Left lung (tissue), 4 donors: ENCODE measurements at regions not wholly inside any gene's neighbourhood (a gene's known extent, or its start where the extent isn't known, plus 50 kb on each side); places are given as distances from the start of the nearest gene placed in this dataset.
A peak's percentile ranks its signal among the peaks of the same experiment; 100 is the strongest.

Experiments used
- ATAC-seq: fragments of 200-7000 bp; cut with Tn5 transposase; one replicate; pipeline ENCODE4 v1.9.1; 2020; ENCODE audit warnings: moderate library complexity
- DNase-seq, 4 donors: peaks; one replicate each; pipeline ENCODE4 v3.0.0-alpha.2; 2013 to 2020
- H3K27ac ChIP-seq, 2 donors: fragments of 200-600 bp; sonication (generic) in 1 of 2; one replicate each; pipeline versions ENCODE4 v1.5.0 to v1.8.0; 2020 to 2021
- H3K27me3 ChIP-seq, 2 donors: fragments of 200-600 bp; sonication (generic) in 1 of 2; one replicate each; pipeline versions ENCODE4 v1.5.0 to v1.8.0; 2020 to 2021
- H3K36me3 ChIP-seq, 2 donors: fragments of 200-600 bp; sonication (generic) in 1 of 2; one replicate each; pipeline versions ENCODE4 v1.5.0 to v1.8.0; 2020 to 2021
- H3K4me1 ChIP-seq, 2 donors: fragments of 200-600 bp; one replicate each; pipeline ENCODE4 v1.8.0; 2021
- H3K4me3 ChIP-seq, 2 donors: fragments of 200-600 bp; sonication (generic) in 1 of 2; one replicate each; pipeline versions ENCODE4 v1.5.0 to v1.8.0; 2020 to 2021; ENCODE audit warnings: mild to moderate bottlenecking in 1 of 2
- H3K9me3 ChIP-seq, 2 donors: fragments of 200-600 bp; sonication (generic) in 1 of 2; one replicate each; pipeline versions ENCODE4 v1.5.0 to v1.8.0; 2020 to 2021
- intact Hi-C, 2 donors: fragments of 100-400 bp; cut with DNase I; formaldehyde crosslinking; loops; one replicate each; pipeline versions ENCODE4 v1.11.2 to v1.14.2; 2022
- TF ChIP-seq, protein P1 (sequence below), 2 donors: fragments of 200-600 bp; sonication (generic) in 1 of 2; IDR thresholded peaks; one replicate each; pipeline versions ENCODE4 v1.5.0 to v1.8.0; 2021; ENCODE audit warnings: antibody characterized with exemption in 2 of 2
- donor health status: DM: no; HTN: yes; CAD: no.
- donor health status: DM: no; HTN: no; CAD: no.

DNA sequence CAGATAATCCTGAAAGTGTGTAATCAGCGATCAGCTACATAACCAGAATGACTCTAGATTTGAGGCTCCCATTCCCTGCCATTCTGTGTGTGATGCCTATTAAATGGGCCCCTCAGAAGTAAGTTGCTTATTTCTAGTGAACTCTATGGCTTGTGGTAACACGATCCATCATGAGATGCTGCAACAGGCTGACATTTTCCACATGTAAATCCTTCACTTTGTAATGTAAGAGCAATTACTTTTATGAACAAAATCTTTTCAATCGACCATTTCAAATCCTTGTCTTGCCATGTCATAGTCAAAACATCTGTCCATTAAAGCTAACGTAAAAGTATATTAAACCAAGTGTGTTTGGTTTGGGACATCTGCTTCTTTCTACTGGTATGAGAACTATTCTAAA is 175.9 kb upstream of the ETAA1 start:
- H3K36me3 ChIP-seq = no peaks in the 10 kb centered on the region
- ATAC-seq (no peak), DNase-seq (no peak)
- H3K9me3 ChIP-seq = peaks cover 0 to 6% of the 10 kb centered on the region in 2 donors
- H3K4me1 ChIP-seq = no peaks in the 10 kb centered on the region
- no peak overlapping the region for H3K27ac ChIP-seq
- H3K4me3 ChIP-seq = no peak overlapping the region
- intact Hi-C loops = no loop called here
- H3K27me3 ChIP-seq = no peaks in the 10 kb centered on the region
- TF ChIP-seq, protein P1, sequence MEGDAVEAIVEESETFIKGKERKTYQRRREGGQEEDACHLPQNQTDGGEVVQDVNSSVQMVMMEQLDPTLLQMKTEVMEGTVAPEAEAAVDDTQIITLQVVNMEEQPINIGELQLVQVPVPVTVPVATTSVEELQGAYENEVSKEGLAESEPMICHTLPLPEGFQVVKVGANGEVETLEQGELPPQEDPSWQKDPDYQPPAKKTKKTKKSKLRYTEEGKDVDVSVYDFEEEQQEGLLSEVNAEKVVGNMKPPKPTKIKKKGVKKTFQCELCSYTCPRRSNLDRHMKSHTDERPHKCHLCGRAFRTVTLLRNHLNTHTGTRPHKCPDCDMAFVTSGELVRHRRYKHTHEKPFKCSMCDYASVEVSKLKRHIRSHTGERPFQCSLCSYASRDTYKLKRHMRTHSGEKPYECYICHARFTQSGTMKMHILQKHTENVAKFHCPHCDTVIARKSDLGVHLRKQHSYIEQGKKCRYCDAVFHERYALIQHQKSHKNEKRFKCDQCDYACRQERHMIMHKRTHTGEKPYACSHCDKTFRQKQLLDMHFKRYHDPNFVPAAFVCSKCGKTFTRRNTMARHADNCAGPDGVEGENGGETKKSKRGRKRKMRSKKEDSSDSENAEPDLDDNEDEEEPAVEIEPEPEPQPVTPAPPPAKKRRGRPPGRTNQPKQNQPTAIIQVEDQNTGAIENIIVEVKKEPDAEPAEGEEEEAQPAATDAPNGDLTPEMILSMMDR (IDR thresholded peaks at IDR 0.05) = no peak

DNA sequence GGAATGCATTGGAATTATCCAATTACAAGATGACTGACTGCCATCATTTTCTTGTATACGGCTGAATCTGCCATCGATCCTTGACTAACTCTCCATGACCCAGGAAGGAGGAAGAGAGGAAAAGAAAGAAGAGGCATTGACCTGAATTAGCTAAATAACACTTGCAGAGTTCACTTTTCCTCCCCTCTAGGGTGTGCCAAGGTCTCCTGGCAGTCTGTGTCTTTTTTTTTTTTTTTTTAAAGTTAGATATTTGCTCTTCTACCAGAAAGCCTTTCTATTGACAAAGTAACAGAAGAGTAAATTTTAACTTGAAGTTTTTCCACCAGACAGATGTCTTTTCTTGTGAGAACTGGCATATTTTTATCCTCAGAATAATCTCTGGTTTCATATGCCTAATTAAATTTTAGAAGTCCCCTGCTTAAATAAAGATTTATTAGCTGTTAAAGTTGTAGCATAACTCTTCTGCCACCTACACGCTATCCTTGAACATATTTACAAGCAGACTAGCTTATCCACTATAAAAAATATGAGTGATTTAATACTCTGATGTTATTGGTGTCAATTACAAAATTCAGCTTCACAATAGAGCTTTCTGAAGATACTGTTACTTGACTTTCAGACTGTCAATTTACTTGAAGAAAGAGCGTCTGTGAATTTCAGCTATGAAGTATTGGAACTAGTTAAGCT is 171.7 kb upstream of the ETAA1 start:
- Histone ChIP-seq H3K9me3 (no peaks in the 10 kb centered on the region), H3K4me3 (no peak overlapping the region), H3K27ac (no peak overlapping the region), H3K4me1 (no peaks in the 10 kb centered on the region), H3K27me3 (no peaks in the 10 kb centered on the region), H3K36me3 (no peaks in the 10 kb centered on the region)
- TF ChIP-seq, protein P1 (IDR thresholded peaks at IDR 0.05) = no peak
- DNase-seq (no peak), ATAC-seq (no peak)
- intact Hi-C loops = no loop called here

DNA sequence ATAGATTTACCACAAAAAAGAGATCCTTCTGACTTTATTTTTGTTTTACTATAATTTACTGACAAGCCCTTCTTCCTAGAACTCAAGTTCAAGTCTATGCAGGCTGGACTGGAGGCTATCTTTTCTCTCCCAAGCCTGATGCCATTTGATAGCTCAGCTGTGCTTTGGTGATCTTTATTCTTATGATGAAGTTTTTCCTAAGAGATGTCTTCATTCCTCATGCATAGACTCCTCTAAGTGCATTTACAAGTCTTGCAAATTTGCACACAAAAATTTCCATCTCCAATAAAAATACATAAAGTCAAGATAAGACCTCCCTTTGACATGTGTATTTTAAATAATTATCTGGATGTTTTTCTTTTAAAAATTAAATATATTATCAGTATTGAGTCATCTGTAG is 167.4 kb upstream of the ETAA1 start:
- Histone ChIP-seq H3K27ac (no peak overlapping the region), H3K27me3 (no peaks in the 10 kb centered on the region), H3K9me3 (no peaks in the 10 kb centered on the region), H3K36me3 (no peaks in the 10 kb centered on the region), H3K4me3 (no peak overlapping the region), H3K4me1 (no peaks in the 10 kb centered on the region)
- intact Hi-C loops = no loop called here
- ATAC-seq (no peak), DNase-seq (no peak)
- TF ChIP-seq, protein P1 (IDR thresholded peaks at IDR 0.05) = no peak

DNA sequence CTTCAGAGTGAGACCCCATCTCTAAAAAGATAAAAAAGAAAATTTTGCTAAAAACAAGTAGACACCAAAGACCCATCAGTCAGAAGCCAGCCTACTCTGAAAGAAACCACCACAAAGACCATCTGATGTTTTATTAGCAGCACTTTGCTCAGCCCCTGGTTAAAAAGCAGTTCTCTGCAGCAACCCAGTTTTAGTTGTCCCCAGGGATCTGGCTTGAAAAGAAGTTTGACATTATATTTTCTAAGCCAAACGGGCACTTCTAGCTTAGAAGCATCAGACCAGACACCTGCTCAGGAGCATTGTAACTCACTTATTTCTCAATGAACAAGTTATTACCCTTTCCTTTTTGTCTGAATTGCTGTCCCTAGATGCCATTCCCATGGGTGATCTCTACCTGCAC is 164.2 kb upstream of the ETAA1 start:
- H3K27ac ChIP-seq = no peak overlapping the region
- H3K27me3 ChIP-seq = no peaks in the 10 kb centered on the region
- no peaks in the 10 kb centered on the region for H3K4me1 ChIP-seq
- no peaks in the 10 kb centered on the region for H3K9me3 ChIP-seq
- no peak overlapping the region for H3K4me3 ChIP-seq
- ATAC-seq = no peak
- DNase-seq = no peak
- TF ChIP-seq, protein P1 (IDR thresholded peaks at IDR 0.05) = no peak
- H3K36me3 ChIP-seq = no peaks in the 10 kb centered on the region
- intact Hi-C loops = no loop called here

DNA sequence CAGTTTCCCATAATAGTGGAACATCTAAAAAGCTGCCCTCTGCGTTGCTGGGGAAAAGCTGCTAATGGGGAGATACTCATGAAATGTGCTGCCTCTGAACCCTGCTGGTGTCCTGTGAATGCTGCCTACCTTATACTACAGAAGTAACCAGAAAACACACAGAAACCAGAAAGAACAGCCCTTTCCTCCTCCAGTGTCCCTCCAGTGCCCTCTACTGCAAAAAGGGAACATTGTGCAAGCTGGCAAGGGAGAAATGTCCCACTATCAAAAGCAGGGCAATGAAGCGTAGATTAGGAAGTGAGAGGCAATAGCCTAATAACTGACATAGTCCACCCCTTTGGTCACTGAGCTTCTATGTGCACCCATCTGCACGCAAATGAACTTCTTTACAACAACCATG is 162.7 kb upstream of the ETAA1 start:
- ATAC-seq (peak; percentile 56), DNase-seq (no peak)
- Histone ChIP-seq H3K27ac (no peak overlapping the region), H3K4me1 (no peaks in the 10 kb centered on the region), H3K4me3 (no peak overlapping the region), H3K9me3 (no peaks in the 10 kb centered on the region), H3K36me3 (no peaks in the 10 kb centered on the region), H3K27me3 (no peaks in the 10 kb centered on the region)
- TF ChIP-seq, protein P1 (IDR thresholded peaks at IDR 0.05) = peak in 1 of 2 donors; percentile 33
- intact Hi-C loops = no loop called here
